Loucy (cell line): ENCODE measurements at regions not wholly inside any gene's neighbourhood (a gene's known extent, or its start where the extent isn't known, plus 50 kb on each side); places are given as distances from the start of the nearest gene placed in this dataset.

ENCODE experiments used
- H2AFZ ChIP-seq: fragments of 200-600 bp; sonication (generic); 2 replicates; pipeline ENCODE4 v1.6.0; 2016; ENCODE audit warnings: antibody characterized with exemption, mild to moderate bottlenecking, low read length, moderate library complexity
- H3F3A ChIP-seq: fragments of 200-600 bp; 2 replicates; pipeline ENCODE4 v1.6.0; 2016; ENCODE audit warnings: antibody characterized with exemption, low read depth, mild to moderate bottlenecking
- H3K27me3 ChIP-seq: fragments of 200-600 bp; sonication (generic); 2 replicates; pipeline ENCODE4 v1.6.1; 2014; ENCODE audit warnings: low read length, mild to moderate bottlenecking; ENCODE audit not compliant: insufficient read depth, poor library complexity, severe bottlenecking
- H3K36me3 ChIP-seq: fragments of 200-600 bp; sonication (generic); 2 replicates; pipeline ENCODE4 v1.6.1; 2016; ENCODE audit warnings: low read length; ENCODE audit not compliant: insufficient read depth
- H3K4me1 ChIP-seq: fragments of 200-600 bp; sonication (generic); 2 replicates; pipeline ENCODE4 v1.5.1; 2014; ENCODE audit warnings: low read length, mild to moderate bottlenecking; ENCODE audit not compliant: insufficient read depth, poor library complexity, severe bottlenecking
- H3K4me2 ChIP-seq: fragments of 200-600 bp; sonication (generic); 2 replicates; pipeline ENCODE4 v1.6.0; 2014; ENCODE audit warnings: antibody characterized with exemption, low read length, low read depth, mild to moderate bottlenecking; ENCODE audit not compliant: poor library complexity, severe bottlenecking
- H3K4me3 ChIP-seq: fragments of 200-600 bp; sonication (generic); 2 replicates; pipeline ENCODE4 v1.5.1; 2014; ENCODE audit warnings: low read length, mild to moderate bottlenecking, mixed read lengths; ENCODE audit not compliant: poor library complexity, severe bottlenecking
- H3K79me2 ChIP-seq: fragments of 200-600 bp; sonication (generic); 2 replicates; pipeline ENCODE4 v1.6.1; 2014; ENCODE audit warnings: low read length; ENCODE audit not compliant: insufficient read depth
- H3K9ac ChIP-seq: fragments of 200-600 bp; sonication (generic); 2 replicates; pipeline ENCODE4 v1.6.0; 2014; ENCODE audit warnings: mild to moderate bottlenecking, low read depth, low read length, moderate library complexity; ENCODE audit not compliant: poor library complexity, severe bottlenecking
- H3K9me2 ChIP-seq: fragments of 200-600 bp; sonication (generic); replicated peaks from 2 replicates; pipeline ENCODE4 v1.6.1; 2016; ENCODE audit warnings: low read depth, low read length, mixed read lengths
- H3K9me3 ChIP-seq: fragments of 200-600 bp; sonication (generic); 2 replicates; pipeline ENCODE4 v1.6.1; 2014; ENCODE audit warnings: mild to moderate bottlenecking, antibody characterized with exemption, low read length, low read depth; ENCODE audit not compliant: insufficient read depth
- H4K20me1 ChIP-seq: fragments of 200-600 bp; sonication (generic); 2 replicates; pipeline ENCODE4 v1.6.0; 2014; ENCODE audit warnings: antibody characterized with exemption, low read length, mild to moderate bottlenecking; ENCODE audit not compliant: insufficient read depth, poor library complexity, severe bottlenecking
- CTCF ChIP-seq: fragments of 200-600 bp; sonication (generic); conservative IDR thresholded peaks from 2 replicates; pipeline ENCODE4 v1.5.1; 2014; ENCODE audit warnings: mild to moderate bottlenecking, antibody characterized with exemption, low read length
- EZH2phosphoT487 ChIP-seq: fragments of 200-600 bp; IDR thresholded peaks from 2 replicates; pipeline ENCODE4 v1.6.1; 2018; ENCODE audit warnings: antibody characterized with exemption, mild to moderate bottlenecking, moderate library complexity, borderline replicate concordance

- TF ChIP-seq CTCF = no peak
- no peak for TF ChIP-seq EZH2phosphoT487
- H2AFZ ChIP-seq = peak overlapping the region; percentile 6; the same call in 1 of the 2 replicates
- no peaks in the 10 kb centered on the region for H4K20me1 ChIP-seq
- H3K36me3 ChIP-seq = no peaks in the 10 kb centered on the region
- no peaks in the 10 kb centered on the region for H3K27me3 ChIP-seq
- no peaks in the 10 kb centered on the region for H3K79me2 ChIP-seq
- peak overlapping the region; percentile 34 for H3K4me3 ChIP-seq
- peak overlapping the region; percentile 63 for H3K4me2 ChIP-seq
- peaks cover 69% of the 10 kb centered on the region for H3K4me1 ChIP-seq
- no peaks in the 10 kb centered on the region for H3K9me2 ChIP-seq
- H3F3A ChIP-seq = peaks cover 9% of the 10 kb centered on the region; the same call in 1 of the 2 replicates
- H3K9me3 ChIP-seq = no peaks in the 10 kb centered on the region
- H3K9ac ChIP-seq = peak overlapping the region; percentile 31
These were observed 324.1 kb downstream of the LPIN1 start for GRCh38 chr2:12070581-12070980.

GRCh38 chr2:12071318-12071717, 324.9 kb downstream of the LPIN1 start:
- Histone ChIP-seq H3K9me2 (no peaks in the 10 kb centered on the region), H3K9me3 (no peaks in the 10 kb centered on the region), H4K20me1 (no peaks in the 10 kb centered on the region), H3F3A (peaks cover 9% of the 10 kb centered on the region; the same call in 1 of the 2 replicates), H3K79me2 (no peaks in the 10 kb centered on the region), H3K27me3 (no peaks in the 10 kb centered on the region), H3K9ac (peak overlapping the region; percentile 31), H3K4me3 (no peak overlapping the region), H3K4me2 (no peak overlapping the region), H3K4me1 (peaks cover 69% of the 10 kb centered on the region), H2AFZ (no peak overlapping the region), H3K36me3 (no peaks in the 10 kb centered on the region)
- TF ChIP-seq CTCF (no peak), EZH2phosphoT487 (no peak)

- Histone ChIP-seq H4K20me1 (no peaks in the 10 kb centered on the region), H3K79me2 (no peaks in the 10 kb centered on the region), H3K9me2 (no peaks in the 10 kb centered on the region), H3K9ac (peak overlapping the region; percentile 33), H3K4me2 (peak overlapping the region; percentile 62), H3F3A (peaks cover 9% of the 10 kb centered on the region; the same call in 1 of the 2 replicates), H3K9me3 (no peaks in the 10 kb centered on the region), H3K4me3 (peak overlapping the region; percentile 36), H3K36me3 (no peaks in the 10 kb centered on the region), H3K27me3 (no peaks in the 10 kb centered on the region), H3K4me1 (peaks cover 63% of the 10 kb centered on the region), H2AFZ (0 out of 2 replicates have a peak overlapping the region, but pooled peaks have one; percentile 7)
- TF ChIP-seq CTCF (no peak), EZH2phosphoT487 (no peak)
These were observed 326.9 kb downstream of the LPIN1 start for GRCh38 chr2:12073217-12073852.
